ENCODE measurements at regions not wholly inside any gene's neighbourhood (a gene's known extent, or its start where the extent isn't known, plus 50 kb on each side); places are given as distances from the start of the nearest gene placed in this dataset.

GRCh38 chr16:85245307-85246172 lies 133.3 kb upstream of the CIBAR2 start:
- in situ Hi-C loops (cut with MboI; ENCODE audit: low pct_ligation_motif_present in 1 of 4, low pct_unique_long_range_greater_than_20kb in 1 of 4, low sequenced_read_pairs in 3 of 4) (no loop called here), intact Hi-C loops (cut with DNase I; ENCODE audit: low total_unique reads) (loop anchor here (5.0 kb wide), 1 partner anchor 133 kb away; the partner anchor contains the start of gene CIBAR2)
- peak; percentile 53 for DNase-seq
- no peaks in the 10 kb centered on the region for H3K36me3 ChIP-seq
- WGBS, 2 donors (ENCODE audit: low coverage in 1 of 2) = 14 to 20% methylated on average over 8 to 24 of the region's 24 CpGs
- no peak overlapping the region for H3K27ac ChIP-seq
- H3K9me3 ChIP-seq = no peaks in the 10 kb centered on the region
- TF ChIP-seq POLR2A (IDR thresholded peaks at IDR 0.05) (no peak), EP300 (IDR thresholded peaks at IDR 0.05; ENCODE audit: low read depth) (no peak), POLR2AphosphoS5 (IDR thresholded peaks at IDR 0.05) (no peak), CTCF (IDR thresholded peaks at IDR 0.05) (peak; percentile 76 to 85 (median 78))
- no peaks in the 10 kb centered on the region for H3K27me3 ChIP-seq
- no peak overlapping the region for H3K4me3 ChIP-seq
- H3K4me1 ChIP-seq = no peaks in the 10 kb centered on the region

GRCh38 chr16:85246473-85246872 lies 134.2 kb upstream of the CIBAR2 start:
- H3K27ac ChIP-seq = no peak overlapping the region
- intact Hi-C loops (cut with DNase I; ENCODE audit: low total_unique reads) (loop anchor here (5.0 kb wide), 1 partner anchor 134 kb away; the partner anchor contains the start of gene CIBAR2), in situ Hi-C loops (cut with MboI; ENCODE audit: low pct_ligation_motif_present in 1 of 4, low pct_unique_long_range_greater_than_20kb in 1 of 4, low sequenced_read_pairs in 3 of 4) (no loop called here)
- H3K9me3 ChIP-seq = no peaks in the 10 kb centered on the region
- no peaks in the 10 kb centered on the region for H3K27me3 ChIP-seq
- no peaks in the 10 kb centered on the region for H3K4me1 ChIP-seq
- H3K4me3 ChIP-seq = no peak overlapping the region
- no peak for DNase-seq
- WGBS, 2 donors (ENCODE audit: low coverage in 1 of 2) = 37% methylated on average over 3 of the region's 8 CpGs; no CpG with 5 or more reads in 1 of the 2 donors
- no peak for TF ChIP-seq POLR2AphosphoS5 (IDR thresholded peaks at IDR 0.05)
- no peak for TF ChIP-seq POLR2A (IDR thresholded peaks at IDR 0.05)
- no peak for TF ChIP-seq CTCF (IDR thresholded peaks at IDR 0.05)
- TF ChIP-seq EP300 (IDR thresholded peaks at IDR 0.05; ENCODE audit: low read depth) = no peak
- no peaks in the 10 kb centered on the region for H3K36me3 ChIP-seq

GRCh38 chr16:85246973-85247372 lies 134.7 kb upstream of the CIBAR2 start:
- no peak for DNase-seq
- intact Hi-C loops (cut with DNase I; ENCODE audit: low total_unique reads) (loop anchor here (5.0 kb wide), 1 partner anchor 135 kb away; the partner anchor contains the start of gene CIBAR2), in situ Hi-C loops (cut with MboI; ENCODE audit: low pct_ligation_motif_present in 1 of 4, low pct_unique_long_range_greater_than_20kb in 1 of 4, low sequenced_read_pairs in 3 of 4) (no loop called here)
- Histone ChIP-seq H3K36me3 (no peaks in the 10 kb centered on the region), H3K9me3 (no peaks in the 10 kb centered on the region), H3K27me3 (no peaks in the 10 kb centered on the region), H3K4me3 (no peak overlapping the region), H3K27ac (no peak overlapping the region), H3K4me1 (no peaks in the 10 kb centered on the region)
- TF ChIP-seq CTCF (IDR thresholded peaks at IDR 0.05) (no peak), EP300 (IDR thresholded peaks at IDR 0.05; ENCODE audit: low read depth) (no peak), POLR2A (IDR thresholded peaks at IDR 0.05) (no peak), POLR2AphosphoS5 (IDR thresholded peaks at IDR 0.05) (no peak)
- WGBS, 2 donors (ENCODE audit: low coverage in 1 of 2) = 59% methylated on average over 8 of the region's 8 CpGs; no CpG with 5 or more reads in 1 of the 2 donors

DNA sequence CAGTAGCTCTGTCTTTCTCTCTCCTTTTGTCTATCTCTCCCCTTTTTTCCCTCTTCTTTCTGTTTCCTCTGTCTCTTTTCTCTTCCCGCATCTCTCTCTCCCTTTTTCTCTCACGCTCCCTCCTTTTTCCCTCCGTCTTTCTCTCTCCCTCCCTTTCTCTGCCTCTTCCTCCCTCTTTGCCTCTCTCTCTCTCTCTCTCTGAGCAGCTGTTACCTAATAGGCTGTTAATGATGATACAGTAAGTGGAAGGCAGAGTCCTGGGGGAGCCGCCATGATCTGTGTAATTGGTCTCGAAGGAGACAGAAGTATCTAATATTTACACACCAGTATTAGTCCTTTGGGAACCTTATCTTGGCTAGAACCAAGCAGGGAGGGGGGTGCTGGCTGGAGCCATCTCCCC lies 136.1 kb upstream of the CIBAR2 start:
- H3K9me3 ChIP-seq = no peaks in the 10 kb centered on the region
- intact Hi-C loops (cut with DNase I; ENCODE audit: low total_unique reads) = loop anchor here (5.0 kb wide), 1 partner anchor 136 kb away; the partner anchor contains the start of gene CIBAR2
- in situ Hi-C loops (cut with MboI; ENCODE audit: low pct_ligation_motif_present in 1 of 4, low pct_unique_long_range_greater_than_20kb in 1 of 4, low sequenced_read_pairs in 3 of 4) = no loop called here
- H3K4me3 ChIP-seq = no peak overlapping the region
- TF ChIP-seq POLR2AphosphoS5 (IDR thresholded peaks at IDR 0.05) = no peak
- no peak for TF ChIP-seq POLR2A (IDR thresholded peaks at IDR 0.05)
- TF ChIP-seq CTCF (IDR thresholded peaks at IDR 0.05) = no peak
- no peak for TF ChIP-seq EP300 (IDR thresholded peaks at IDR 0.05; ENCODE audit: low read depth)
- H3K36me3 ChIP-seq = no peaks in the 10 kb centered on the region
- H3K27ac ChIP-seq = no peak overlapping the region
- H3K4me1 ChIP-seq = no peaks in the 10 kb centered on the region
- H3K27me3 ChIP-seq = no peaks in the 10 kb centered on the region
- DNase-seq = no peak
- 83% methylated on average over 5 of the region's 5 CpGs; no CpG with 5 or more reads in 1 of the 2 donors for WGBS, 2 donors (ENCODE audit: low coverage in 1 of 2)
